ENCODE measurements at regions not wholly inside any gene's neighbourhood (a gene's known extent, or its start where the extent isn't known, plus 50 kb on each side); places are given as distances from the start of the nearest gene placed in this dataset.
"Not testable (repeated sequence)": the region's sequence is repeated elsewhere in the genome, so short reads cannot be mapped to it uniquely, and the experiment has no call there.

DNA sequence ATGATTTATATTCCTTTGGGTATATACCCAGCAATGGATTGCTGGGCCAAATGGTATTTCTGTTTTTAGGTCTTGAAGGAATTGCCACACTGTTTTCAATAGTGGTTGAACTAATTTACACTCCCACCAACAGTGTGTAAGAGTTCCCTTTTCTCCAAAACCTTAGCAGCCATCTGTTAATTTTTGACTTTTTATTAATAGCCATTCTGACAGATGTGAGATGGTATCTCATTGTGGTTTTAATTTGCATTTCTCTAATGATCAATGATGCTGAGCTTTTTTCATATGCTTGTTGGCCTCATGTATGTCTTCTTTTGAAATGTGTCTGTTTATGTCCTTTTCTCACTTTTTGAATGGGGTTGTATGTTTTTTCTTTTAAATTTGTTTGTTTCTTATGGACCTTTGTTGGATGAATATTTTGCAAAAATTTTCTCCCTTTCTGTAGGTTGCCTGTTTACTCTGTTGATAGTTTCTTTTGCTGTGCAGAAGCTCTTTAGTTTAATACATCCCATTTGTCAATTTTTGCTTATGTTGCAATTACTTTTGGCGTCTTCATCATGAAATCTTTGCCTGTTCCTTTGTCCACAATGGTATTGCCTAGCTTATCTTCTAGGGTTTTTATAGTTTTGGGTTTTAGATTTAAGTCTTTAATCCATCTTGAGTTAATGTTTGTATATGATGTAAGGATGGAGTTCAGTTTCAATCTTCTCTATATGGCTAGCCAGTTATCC lies 119.7 kb upstream of the XIRP2 start:
- Histone ChIP-seq H3K36me3 (ENCODE audit: control insufficient read depth in 1 of 2, insufficient read depth in 2 of 2, low read depth in 1 of 2, low read length in 2 of 2) (no peaks in the 10 kb centered on the region), H2BK5ac (ENCODE audit: low read depth, low read length, poor library complexity, severe bottlenecking) (no peak overlapping the region), H4K8ac (ENCODE audit: low read length) (no peak overlapping the region), H3K14ac (ENCODE audit: low read length in 2 of 2) (no peak overlapping the region), H3K18ac (ENCODE audit: low read depth in 1 of 2, low read length in 2 of 2) (no peak overlapping the region), H3K23ac (ENCODE audit: low read length in 2 of 2) (no peak overlapping the region), H3K4me3 (ENCODE audit: insufficient read depth in 1 of 2, low read depth in 1 of 2, low read length in 2 of 2) (no peak overlapping the region), H3K79me1 (replicated peaks; ENCODE audit: low read length, poor library complexity, severe bottlenecking) (no peaks in the 10 kb centered on the region), H2BK12ac (ENCODE audit: low read length in 2 of 2) (no peak overlapping the region), H3K27me3 (ENCODE audit: control insufficient read depth in 1 of 2, insufficient read depth in 1 of 2, low read length in 2 of 2) (no peaks in the 10 kb centered on the region), H3K4me1 (ENCODE audit: control insufficient read depth, insufficient read depth, low read depth, low read length) (no peaks in the 10 kb centered on the region), H4K91ac (ENCODE audit: low read length) (no peak overlapping the region), H3K9ac (ENCODE audit: low read length) (no peak overlapping the region), H3K4me2 (ENCODE audit: low read length, poor library complexity, severe bottlenecking) (no peak overlapping the region), H3K27ac (ENCODE audit: low read length, poor library complexity, severe bottlenecking) (no peak overlapping the region), H3K4ac (ENCODE audit: low read depth in 1 of 2, low read length in 2 of 2) (no peak overlapping the region), H2AK5ac (ENCODE audit: low read length, severe bottlenecking) (no peak overlapping the region), H2BK15ac (ENCODE audit: low read depth, poor library complexity, severe bottlenecking) (no peak overlapping the region), H2BK120ac (ENCODE audit: low read depth, low read length) (no peak overlapping the region), H3K9me3 (ENCODE audit: control insufficient read depth, low read length) (peaks cover 14% of the 10 kb centered on the region), H2AFZ (ENCODE audit: low read depth, low read length) (no peak overlapping the region)
- 86% methylated on average over 1 of the region's 1 CpG for WGBS
- no peak for DNase-seq

DNA sequence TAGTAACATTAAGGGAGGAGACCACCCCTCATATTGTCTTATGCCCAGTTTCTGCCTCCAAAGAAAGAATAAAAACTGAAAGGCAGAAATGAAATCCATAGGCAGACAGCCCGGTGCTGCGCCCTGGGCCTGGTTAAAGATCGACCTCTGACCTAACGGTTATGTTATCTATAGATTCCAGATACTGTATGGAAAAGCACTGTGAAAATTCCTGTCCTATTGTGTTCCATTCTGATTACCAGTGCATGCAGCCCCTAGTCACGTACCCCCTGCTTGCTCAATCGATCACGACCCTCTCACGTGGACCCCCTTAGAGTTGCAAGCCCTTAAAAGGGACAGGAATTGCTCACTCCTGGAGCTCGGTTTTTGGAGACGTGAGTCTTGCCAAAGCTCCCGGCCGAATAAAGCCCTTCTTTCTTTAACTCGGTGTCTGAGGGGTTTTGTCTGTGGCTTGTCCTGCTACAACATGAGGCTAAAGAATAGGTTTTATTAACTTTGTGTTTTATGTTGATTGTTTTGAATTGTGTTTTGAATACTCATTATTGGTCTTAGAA lies 121.4 kb upstream of the XIRP2 start:
- not testable (repeated sequence) for H3K79me1 ChIP-seq (replicated peaks; ENCODE audit: low read length, poor library complexity, severe bottlenecking); H3K27ac ChIP-seq (ENCODE audit: low read length, poor library complexity, severe bottlenecking); H3K14ac ChIP-seq (ENCODE audit: low read length in 2 of 2); H2BK12ac ChIP-seq (ENCODE audit: low read length in 2 of 2); H3K9ac ChIP-seq (ENCODE audit: low read length); H3K18ac ChIP-seq (ENCODE audit: low read depth in 1 of 2, low read length in 2 of 2); H3K4me1 ChIP-seq (ENCODE audit: control insufficient read depth, insufficient read depth, low read depth, low read length); H2AFZ ChIP-seq (ENCODE audit: low read depth, low read length); H2BK120ac ChIP-seq (ENCODE audit: low read depth, low read length); H3K4me3 ChIP-seq (ENCODE audit: insufficient read depth in 1 of 2, low read depth in 1 of 2, low read length in 2 of 2); H4K91ac ChIP-seq (ENCODE audit: low read length); H2BK15ac ChIP-seq (ENCODE audit: low read depth, poor library complexity, severe bottlenecking); H2AK5ac ChIP-seq (ENCODE audit: low read length, severe bottlenecking); H3K23ac ChIP-seq (ENCODE audit: low read length in 2 of 2); H4K8ac ChIP-seq (ENCODE audit: low read length); H3K4ac ChIP-seq (ENCODE audit: low read depth in 1 of 2, low read length in 2 of 2); H3K27me3 ChIP-seq (ENCODE audit: control insufficient read depth in 1 of 2, insufficient read depth in 1 of 2, low read length in 2 of 2); DNase-seq; H2BK5ac ChIP-seq (ENCODE audit: low read depth, low read length, poor library complexity, severe bottlenecking); H3K4me2 ChIP-seq (ENCODE audit: low read length, poor library complexity, severe bottlenecking); H3K36me3 ChIP-seq (ENCODE audit: control insufficient read depth in 1 of 2, insufficient read depth in 2 of 2, low read depth in 1 of 2, low read length in 2 of 2)
- H3K9me3 ChIP-seq (ENCODE audit: control insufficient read depth, low read length) = peaks cover 11% of the 10 kb centered on the region
- WGBS = 94% methylated on average over 13 of the region's 13 CpGs

DNA sequence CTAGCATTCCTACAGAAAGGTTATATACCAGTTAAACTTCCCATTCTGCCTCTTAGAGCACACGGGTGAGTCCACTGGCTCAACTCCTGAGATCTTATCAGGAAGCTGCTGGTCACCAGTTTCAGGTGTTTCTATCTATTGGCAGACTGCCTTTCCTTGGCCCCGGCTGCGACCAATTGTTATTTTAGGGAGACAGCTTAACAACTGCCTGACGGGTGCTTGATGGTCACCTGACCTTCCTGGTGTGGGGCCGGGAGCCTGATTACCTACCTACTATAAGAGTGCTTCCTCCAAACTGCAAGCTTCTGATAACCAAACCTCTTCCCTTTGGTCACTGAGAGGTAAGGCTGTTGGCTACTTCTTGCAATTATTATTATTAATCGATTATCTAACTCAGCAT lies 122.1 kb upstream of the XIRP2 start:
- H3K4ac ChIP-seq (ENCODE audit: low read depth in 1 of 2, low read length in 2 of 2) = no peak overlapping the region
- no peak overlapping the region for H3K27ac ChIP-seq (ENCODE audit: low read length, poor library complexity, severe bottlenecking)
- H2BK15ac ChIP-seq (ENCODE audit: low read depth, poor library complexity, severe bottlenecking) = no peak overlapping the region
- H3K14ac ChIP-seq (ENCODE audit: low read length in 2 of 2) = no peak overlapping the region
- no peaks in the 10 kb centered on the region for H3K4me1 ChIP-seq (ENCODE audit: control insufficient read depth, insufficient read depth, low read depth, low read length)
- H3K4me3 ChIP-seq (ENCODE audit: insufficient read depth in 1 of 2, low read depth in 1 of 2, low read length in 2 of 2) = no peak overlapping the region
- no peak overlapping the region for H2BK12ac ChIP-seq (ENCODE audit: low read length in 2 of 2)
- peaks cover 11% of the 10 kb centered on the region for H3K9me3 ChIP-seq (ENCODE audit: control insufficient read depth, low read length)
- no peak overlapping the region for H2BK120ac ChIP-seq (ENCODE audit: low read depth, low read length)
- H3K36me3 ChIP-seq (ENCODE audit: control insufficient read depth in 1 of 2, insufficient read depth in 2 of 2, low read depth in 1 of 2, low read length in 2 of 2) = no peaks in the 10 kb centered on the region
- H3K23ac ChIP-seq (ENCODE audit: low read length in 2 of 2) = no peak overlapping the region
- H3K27me3 ChIP-seq (ENCODE audit: control insufficient read depth in 1 of 2, insufficient read depth in 1 of 2, low read length in 2 of 2) = no peaks in the 10 kb centered on the region
- H2BK5ac ChIP-seq (ENCODE audit: low read depth, low read length, poor library complexity, severe bottlenecking) = no peak overlapping the region
- no peak overlapping the region for H3K18ac ChIP-seq (ENCODE audit: low read depth in 1 of 2, low read length in 2 of 2)
- H3K79me1 ChIP-seq (replicated peaks; ENCODE audit: low read length, poor library complexity, severe bottlenecking) = no peaks in the 10 kb centered on the region
- no peak overlapping the region for H3K4me2 ChIP-seq (ENCODE audit: low read length, poor library complexity, severe bottlenecking)
- no peak overlapping the region for H4K91ac ChIP-seq (ENCODE audit: low read length)
- WGBS = 84% methylated on average over 5 of the region's 6 CpGs
- H4K8ac ChIP-seq (ENCODE audit: low read length) = no peak overlapping the region
- H3K9ac ChIP-seq (ENCODE audit: low read length) = no peak overlapping the region
- H2AK5ac ChIP-seq (ENCODE audit: low read length, severe bottlenecking) = no peak overlapping the region
- DNase-seq = no peak
- H2AFZ ChIP-seq (ENCODE audit: low read depth, low read length) = no peak overlapping the region

DNA sequence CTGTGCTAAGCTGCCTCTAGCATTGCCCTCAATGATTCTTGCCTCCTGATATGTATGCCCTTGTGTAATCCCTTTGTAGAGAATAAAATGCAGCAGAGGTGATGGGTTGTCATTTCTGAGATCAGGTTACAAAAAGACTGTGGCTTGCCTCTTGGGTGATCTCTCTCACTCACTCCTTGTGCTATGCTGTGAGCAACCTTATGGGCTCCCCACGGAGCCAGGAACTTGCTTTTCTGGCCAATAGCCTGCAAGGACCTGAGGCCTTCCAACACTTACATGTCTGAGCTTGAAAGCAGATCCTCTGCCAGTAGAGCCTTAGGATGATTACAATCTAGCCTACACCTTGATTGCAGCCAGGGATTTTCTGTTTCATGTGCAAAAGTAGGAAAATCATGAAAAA lies 123.1 kb upstream of the XIRP2 start:
- no peak overlapping the region for H2BK12ac ChIP-seq (ENCODE audit: low read length in 2 of 2)
- H3K4ac ChIP-seq (ENCODE audit: low read depth in 1 of 2, low read length in 2 of 2) = no peak overlapping the region
- H4K91ac ChIP-seq (ENCODE audit: low read length) = no peak overlapping the region
- DNase-seq = no peak
- no peak overlapping the region for H3K27ac ChIP-seq (ENCODE audit: low read length, poor library complexity, severe bottlenecking)
- peaks cover 11% of the 10 kb centered on the region for H3K9me3 ChIP-seq (ENCODE audit: control insufficient read depth, low read length)
- H3K23ac ChIP-seq (ENCODE audit: low read length in 2 of 2) = no peak overlapping the region
- H2AFZ ChIP-seq (ENCODE audit: low read depth, low read length) = no peak overlapping the region
- H3K4me1 ChIP-seq (ENCODE audit: control insufficient read depth, insufficient read depth, low read depth, low read length) = no peaks in the 10 kb centered on the region
- H2AK5ac ChIP-seq (ENCODE audit: low read length, severe bottlenecking) = no peak overlapping the region
- no peak overlapping the region for H2BK15ac ChIP-seq (ENCODE audit: low read depth, poor library complexity, severe bottlenecking)
- H3K4me2 ChIP-seq (ENCODE audit: low read length, poor library complexity, severe bottlenecking) = no peak overlapping the region
- no peak overlapping the region for H3K9ac ChIP-seq (ENCODE audit: low read length)
- 21% methylated on average over 1 of the region's 1 CpG for WGBS
- no peaks in the 10 kb centered on the region for H3K27me3 ChIP-seq (ENCODE audit: control insufficient read depth in 1 of 2, insufficient read depth in 1 of 2, low read length in 2 of 2)
- no peak overlapping the region for H2BK5ac ChIP-seq (ENCODE audit: low read depth, low read length, poor library complexity, severe bottlenecking)
- no peak overlapping the region for H3K14ac ChIP-seq (ENCODE audit: low read length in 2 of 2)
- no peak overlapping the region for H3K18ac ChIP-seq (ENCODE audit: low read depth in 1 of 2, low read length in 2 of 2)
- H3K79me1 ChIP-seq (replicated peaks; ENCODE audit: low read length, poor library complexity, severe bottlenecking) = no peaks in the 10 kb centered on the region
- H2BK120ac ChIP-seq (ENCODE audit: low read depth, low read length) = no peak overlapping the region
- no peak overlapping the region for H3K4me3 ChIP-seq (ENCODE audit: insufficient read depth in 1 of 2, low read depth in 1 of 2, low read length in 2 of 2)
- H4K8ac ChIP-seq (ENCODE audit: low read length) = no peak overlapping the region
- H3K36me3 ChIP-seq (ENCODE audit: control insufficient read depth in 1 of 2, insufficient read depth in 2 of 2, low read depth in 1 of 2, low read length in 2 of 2) = no peaks in the 10 kb centered on the region

All from mesenchymal stem cell (in vitro differentiated cells and primary cell).